ENCODE measurements at regions not wholly inside any gene's neighbourhood (a gene's known extent, or its start where the extent isn't known, plus 50 kb on each side); places are given as distances from the start of the nearest gene placed in this dataset.

DNA sequence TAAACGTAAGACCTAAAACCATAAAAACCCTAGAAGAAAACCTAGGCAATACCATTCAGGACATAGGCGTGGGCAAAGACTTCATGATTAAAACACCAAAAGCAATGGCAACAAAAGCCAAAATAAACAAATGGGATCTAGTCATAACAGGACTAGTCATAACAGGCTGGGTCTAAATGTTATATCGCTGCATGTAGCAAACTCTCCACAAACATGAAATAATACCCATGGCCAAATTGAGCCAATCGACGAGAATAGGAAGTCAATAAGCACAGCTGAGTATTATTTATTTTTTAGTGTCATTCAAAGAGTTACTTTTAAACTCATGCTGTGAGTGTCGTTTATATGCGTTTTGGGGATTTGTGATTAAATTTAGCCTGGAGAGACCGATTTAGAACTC lies 225.1 kb downstream of the TFEC start:
- no peak for TF ChIP-seq POLR2A (IDR thresholded peaks at IDR 0.05)
- TF ChIP-seq, protein P1, sequence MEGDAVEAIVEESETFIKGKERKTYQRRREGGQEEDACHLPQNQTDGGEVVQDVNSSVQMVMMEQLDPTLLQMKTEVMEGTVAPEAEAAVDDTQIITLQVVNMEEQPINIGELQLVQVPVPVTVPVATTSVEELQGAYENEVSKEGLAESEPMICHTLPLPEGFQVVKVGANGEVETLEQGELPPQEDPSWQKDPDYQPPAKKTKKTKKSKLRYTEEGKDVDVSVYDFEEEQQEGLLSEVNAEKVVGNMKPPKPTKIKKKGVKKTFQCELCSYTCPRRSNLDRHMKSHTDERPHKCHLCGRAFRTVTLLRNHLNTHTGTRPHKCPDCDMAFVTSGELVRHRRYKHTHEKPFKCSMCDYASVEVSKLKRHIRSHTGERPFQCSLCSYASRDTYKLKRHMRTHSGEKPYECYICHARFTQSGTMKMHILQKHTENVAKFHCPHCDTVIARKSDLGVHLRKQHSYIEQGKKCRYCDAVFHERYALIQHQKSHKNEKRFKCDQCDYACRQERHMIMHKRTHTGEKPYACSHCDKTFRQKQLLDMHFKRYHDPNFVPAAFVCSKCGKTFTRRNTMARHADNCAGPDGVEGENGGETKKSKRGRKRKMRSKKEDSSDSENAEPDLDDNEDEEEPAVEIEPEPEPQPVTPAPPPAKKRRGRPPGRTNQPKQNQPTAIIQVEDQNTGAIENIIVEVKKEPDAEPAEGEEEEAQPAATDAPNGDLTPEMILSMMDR (IDR thresholded peaks at IDR 0.05) = no peak

Measured in right lobe of liver (tissue), 4 donors.